Erythroblast (primary cell): ENCODE measurements at regions not wholly inside any gene's neighbourhood (a gene's known extent, or its start where the extent isn't known, plus 50 kb on each side); places are given as distances from the start of the nearest gene placed in this dataset.

Experiments used
- GATA1 ChIP-seq: IDR thresholded peaks from 2 replicates; pipeline ENCODE4 v1.6.1; 2011; ENCODE audit warnings: low read depth, mild to moderate bottlenecking, control low read depth, low read length, moderate library complexity
- POLR2A ChIP-seq: IDR thresholded peaks from 2 replicates; pipeline ENCODE4 v1.6.1; 2011; ENCODE audit warnings: mild to moderate bottlenecking, low read length

DNA sequence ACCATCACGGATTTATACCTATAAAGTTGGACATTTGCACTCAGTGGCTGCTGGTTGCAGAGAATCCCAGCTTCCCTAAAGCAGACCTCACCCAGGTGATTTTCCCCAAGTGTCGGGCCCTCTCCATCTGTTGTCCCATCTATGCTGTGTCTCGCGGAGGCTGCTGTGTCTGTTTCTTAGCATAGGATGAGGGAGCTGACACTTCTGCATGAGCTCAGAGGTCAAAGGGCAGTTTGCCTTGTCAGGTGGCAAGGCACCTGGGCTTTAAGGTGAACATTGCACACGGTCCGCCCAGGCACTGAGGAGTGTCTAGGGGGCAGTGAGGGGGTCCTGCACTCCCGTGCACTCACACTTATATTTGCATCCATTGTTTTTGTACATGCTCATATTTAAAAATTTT lies 151.6 kb downstream of the ZIC5 start:
- no peak for TF ChIP-seq POLR2A
- no peak for TF ChIP-seq GATA1
